Panc1 (cell line): ENCODE measurements at regions not wholly inside any gene's neighbourhood (a gene's known extent, or its start where the extent isn't known, plus 50 kb on each side); places are given as distances from the start of the nearest gene placed in this dataset.

Experiments used
- CTCF ChIP-seq: fragments of 450-650 bp; IDR thresholded peaks from 2 replicates; pipeline ENCODE4 v1.5.1; 2017; ENCODE audit warnings: mild to moderate bottlenecking
- POLR2AphosphoS5 ChIP-seq: IDR thresholded peaks from 2 replicates; pipeline ENCODE4 v1.6.1; 2012; ENCODE audit warnings: mild to moderate bottlenecking, low read depth, low read length, moderate library complexity
- SIN3A ChIP-seq: IDR thresholded peaks from 2 replicates; pipeline ENCODE4 v1.6.1; 2012; ENCODE audit warnings: low read depth, mild to moderate bottlenecking, low read length, moderate library complexity, borderline replicate concordance; ENCODE audit not compliant: insufficient read depth
- TCF7L2 ChIP-seq: IDR thresholded peaks from 2 replicates; pipeline ENCODE4 v1.6.1; 2011; ENCODE audit warnings: mild to moderate bottlenecking, low read depth, low read length, inconsistent platforms

DNA sequence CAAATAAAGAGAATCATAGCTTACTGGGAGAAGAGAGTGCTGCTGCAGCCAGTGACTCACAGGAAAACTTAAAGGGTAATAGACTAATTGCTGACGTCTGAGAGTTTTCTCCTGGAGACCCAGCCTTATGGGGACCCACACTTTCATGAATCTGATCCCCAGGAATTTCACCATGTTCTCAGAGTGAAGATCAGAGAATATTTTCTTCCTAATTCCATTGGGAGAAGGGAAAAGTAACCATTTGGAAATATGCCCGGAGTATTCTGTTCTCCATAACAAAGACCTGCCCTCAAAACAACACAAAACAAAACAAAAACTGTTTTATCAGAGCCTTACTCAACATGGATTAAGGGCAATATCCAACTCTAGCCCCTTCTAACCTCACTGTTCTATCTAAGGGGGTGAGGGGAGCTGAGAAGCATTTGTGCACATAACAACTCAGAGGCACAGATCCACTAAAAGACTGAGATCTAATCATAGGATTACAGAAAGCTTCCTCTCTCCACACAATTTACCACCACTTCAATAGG lies 168.2 kb upstream of the SSTR4 start:
- no peak for TF ChIP-seq POLR2AphosphoS5
- no peak for TF ChIP-seq CTCF
- TF ChIP-seq SIN3A, result no peak
- no peak for TF ChIP-seq TCF7L2
